Calu3 (cell line): ENCODE measurements at regions not wholly inside any gene's neighbourhood (a gene's known extent, or its start where the extent isn't known, plus 50 kb on each side); places are given as distances from the start of the nearest gene placed in this dataset.

ENCODE experiments used
- BruUV-seq: library from RNA; stranded (reverse); fragments of 400-500 nt; replicated peaks from 2 replicates; lab custom pipeline; 2021; lab: Mats Ljungman, UMichigan
- CTCF ChIA-PET: fragments of 300-600 bp; sonication (Branson Sonifier 250); formaldehyde crosslinking; loops from one replicate; lab custom pipeline; 2022; ENCODE audit warnings: antibody characterized with exemption; lab: Charles Lee
- DNase-seq: peaks from one replicate; pipeline ENCODE4 v3.0.0; 2022
- H3K27ac Mint-ChIP-seq: one replicate; pipeline ENCODE4 v1.8.0; 2022; ENCODE audit warnings: mixed read lengths; ENCODE audit not compliant: unreplicated experiment
- H3K27me3 Mint-ChIP-seq: one replicate; pipeline ENCODE4 v1.8.0; 2022; ENCODE audit warnings: mixed read lengths; ENCODE audit not compliant: unreplicated experiment
- H3K36me3 Mint-ChIP-seq: one replicate; pipeline ENCODE4 v1.8.0; 2022; ENCODE audit warnings: mild to moderate bottlenecking, moderate library complexity, mixed read lengths; ENCODE audit not compliant: insufficient read depth, unreplicated experiment
- H3K4me1 Mint-ChIP-seq: one replicate; pipeline ENCODE4 v1.8.0; 2022; ENCODE audit warnings: mild to moderate bottlenecking, low read depth, mixed read lengths; ENCODE audit not compliant: unreplicated experiment
- H3K4me3 Mint-ChIP-seq: one replicate; pipeline ENCODE4 v1.8.0; 2022; ENCODE audit warnings: mild to moderate bottlenecking, low read depth, moderate library complexity, mixed read lengths; ENCODE audit not compliant: unreplicated experiment
- H3K9me3 Mint-ChIP-seq: one replicate; pipeline ENCODE4 v1.8.0; 2022; ENCODE audit warnings: low read depth, mixed read lengths; ENCODE audit not compliant: unreplicated experiment
- intact Hi-C: fragments of 100-400 bp; cut with micrococcal nuclease; formaldehyde crosslinking; loops from one replicate; pipeline ENCODE4 v1.10.0; 2022; ENCODE audit not compliant: unreplicated experiment
- TF ChIP-seq, protein P1 (sequence below): fragments of 200-600 bp; IDR thresholded peaks from one replicate; pipeline ENCODE4 v1.8.0; 2022; ENCODE audit warnings: antibody characterized with exemption; ENCODE audit not compliant: unreplicated experiment

DNA sequence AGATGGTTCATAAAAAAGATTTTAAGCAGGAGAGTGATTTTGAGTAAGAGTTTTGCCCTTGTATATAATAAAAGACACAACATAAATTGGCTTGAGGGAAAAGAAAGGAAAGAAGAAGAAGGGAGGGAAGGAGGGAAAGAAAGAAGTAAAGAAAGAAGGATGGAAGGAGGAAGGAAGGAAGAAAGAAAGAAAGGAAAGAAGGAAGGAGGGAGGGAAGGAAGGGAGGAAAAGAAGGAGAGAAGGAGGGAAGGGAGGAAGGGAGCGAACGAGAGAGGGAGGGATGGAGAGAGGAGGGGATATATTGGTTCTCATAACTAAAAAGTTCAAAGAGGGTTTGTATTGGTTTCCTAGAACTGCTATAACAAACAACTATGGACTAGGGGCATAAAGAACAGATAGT, 62.2 kb upstream of the PAX7 start:
- Mint-ChIP-seq H3K4me1 (no peaks in the 10 kb centered on the region), H3K27ac (no peak overlapping the region), H3K27me3 (peaks cover 88% of the 10 kb centered on the region), H3K4me3 (no peak overlapping the region), H3K9me3 (peaks cover 3% of the 10 kb centered on the region), H3K36me3 (no peaks in the 10 kb centered on the region)
- TF ChIP-seq, protein P1, sequence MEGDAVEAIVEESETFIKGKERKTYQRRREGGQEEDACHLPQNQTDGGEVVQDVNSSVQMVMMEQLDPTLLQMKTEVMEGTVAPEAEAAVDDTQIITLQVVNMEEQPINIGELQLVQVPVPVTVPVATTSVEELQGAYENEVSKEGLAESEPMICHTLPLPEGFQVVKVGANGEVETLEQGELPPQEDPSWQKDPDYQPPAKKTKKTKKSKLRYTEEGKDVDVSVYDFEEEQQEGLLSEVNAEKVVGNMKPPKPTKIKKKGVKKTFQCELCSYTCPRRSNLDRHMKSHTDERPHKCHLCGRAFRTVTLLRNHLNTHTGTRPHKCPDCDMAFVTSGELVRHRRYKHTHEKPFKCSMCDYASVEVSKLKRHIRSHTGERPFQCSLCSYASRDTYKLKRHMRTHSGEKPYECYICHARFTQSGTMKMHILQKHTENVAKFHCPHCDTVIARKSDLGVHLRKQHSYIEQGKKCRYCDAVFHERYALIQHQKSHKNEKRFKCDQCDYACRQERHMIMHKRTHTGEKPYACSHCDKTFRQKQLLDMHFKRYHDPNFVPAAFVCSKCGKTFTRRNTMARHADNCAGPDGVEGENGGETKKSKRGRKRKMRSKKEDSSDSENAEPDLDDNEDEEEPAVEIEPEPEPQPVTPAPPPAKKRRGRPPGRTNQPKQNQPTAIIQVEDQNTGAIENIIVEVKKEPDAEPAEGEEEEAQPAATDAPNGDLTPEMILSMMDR, result no peak
- intact Hi-C loops, result no loop called here
- no TSS peak for BruUV-seq
- no peak for DNase-seq
- CTCF ChIA-PET, result interaction anchor here (0.8 kb wide), 1 partner anchor 30 kb away, joined by 3 read pairs; no protein-coding TSS in a partner anchor

DNA sequence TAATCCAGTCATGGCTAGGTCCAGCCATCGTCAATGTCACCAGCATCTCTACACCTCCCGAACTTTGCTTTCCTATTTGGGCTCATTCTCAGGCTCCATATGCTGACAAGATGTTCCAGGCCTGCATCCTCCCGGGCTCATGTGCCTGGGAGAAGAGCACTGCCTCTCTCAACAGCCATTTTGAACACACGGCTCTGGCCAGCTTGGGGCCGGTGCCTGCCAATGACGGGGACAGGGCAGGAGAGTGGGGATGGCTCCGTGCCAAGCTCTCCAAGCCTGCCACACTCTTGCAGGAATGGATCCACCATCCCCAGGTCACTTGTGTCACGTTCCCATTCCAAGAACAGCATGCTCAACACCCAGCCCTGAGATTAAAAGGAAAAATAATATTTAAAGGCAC, 61.4 kb upstream of the PAX7 start:
- no peaks in the 10 kb centered on the region for H3K4me1 Mint-ChIP-seq
- no peak for DNase-seq
- H3K27me3 Mint-ChIP-seq, result peaks cover 91% of the 10 kb centered on the region
- BruUV-seq, result no TSS peak
- H3K9me3 Mint-ChIP-seq, result peaks cover 3% of the 10 kb centered on the region
- no peak overlapping the region for H3K4me3 Mint-ChIP-seq
- intact Hi-C loops, result no loop called here
- H3K27ac Mint-ChIP-seq, result no peak overlapping the region
- no peaks in the 10 kb centered on the region for H3K36me3 Mint-ChIP-seq
- CTCF ChIA-PET, result no interaction called here
- TF ChIP-seq, protein P1, result no peak

DNA sequence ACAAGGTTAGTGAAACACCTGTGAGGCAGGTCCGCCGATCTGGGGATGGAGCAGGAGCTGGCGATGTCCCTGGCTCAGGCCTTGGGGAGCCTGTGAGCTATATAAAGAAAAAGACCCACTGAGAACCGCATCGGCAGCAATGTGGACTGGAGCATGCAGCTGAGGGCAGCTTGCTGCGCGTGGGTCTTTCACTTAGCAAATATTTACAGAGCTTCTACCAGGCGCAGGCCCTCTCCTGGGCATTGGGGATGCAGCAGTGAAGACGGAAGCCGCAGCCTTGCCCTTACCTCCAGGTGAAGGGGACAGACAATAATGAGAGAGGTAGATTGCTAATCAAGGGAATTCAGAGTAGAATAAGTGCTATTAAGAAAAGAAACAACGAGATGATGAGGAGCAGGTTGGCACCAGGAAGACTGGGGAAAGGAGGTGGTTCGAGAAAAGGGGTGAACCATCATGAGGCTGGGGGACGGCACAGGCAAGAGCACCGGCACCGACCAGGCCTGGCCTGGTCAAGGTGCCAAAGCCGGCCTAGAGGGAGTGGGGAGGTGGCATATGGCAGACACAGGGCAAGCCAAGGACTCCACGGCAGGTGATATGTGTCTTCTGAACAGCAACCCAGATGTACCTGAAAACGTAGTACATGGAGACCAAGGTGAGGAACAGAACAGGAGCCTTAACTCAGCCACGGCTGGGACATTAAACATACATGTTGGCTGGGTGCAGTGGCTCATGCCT, 60.7 kb upstream of the PAX7 start:
- CTCF ChIA-PET, result no interaction called here
- no peaks in the 10 kb centered on the region for H3K36me3 Mint-ChIP-seq
- no peak overlapping the region for H3K4me3 Mint-ChIP-seq
- TF ChIP-seq, protein P1, result no peak
- DNase-seq, result no peak
- H3K27ac Mint-ChIP-seq, result no peak overlapping the region
- BruUV-seq, result no TSS peak
- H3K4me1 Mint-ChIP-seq, result no peaks in the 10 kb centered on the region
- H3K27me3 Mint-ChIP-seq, result peaks cover 87% of the 10 kb centered on the region
- H3K9me3 Mint-ChIP-seq, result peaks cover 3% of the 10 kb centered on the region
- intact Hi-C loops, result loop anchor here (10.0 kb wide), 2 partner anchors 275 to 645 kb away; no protein-coding TSS in a partner anchor

DNA sequence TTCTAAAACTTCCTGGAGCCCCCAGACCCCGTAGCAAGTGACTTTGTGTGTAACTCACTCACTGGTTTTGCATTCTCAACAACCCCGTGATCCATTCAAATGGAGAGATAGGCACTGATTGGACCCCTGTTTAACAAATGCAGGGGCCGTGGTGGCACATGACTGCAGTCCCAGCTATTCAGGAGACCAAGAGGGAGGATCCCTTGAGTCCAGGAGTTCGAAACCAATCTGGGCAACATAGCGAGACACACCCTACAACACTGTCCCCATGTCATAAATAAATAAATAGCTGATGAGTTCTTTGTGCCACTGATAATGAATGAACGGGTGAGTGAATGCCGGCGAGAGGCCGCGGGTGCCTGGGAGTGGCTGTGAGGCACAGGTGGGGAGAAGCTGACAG, 59.4 kb upstream of the PAX7 start:
- BruUV-seq, result no TSS peak
- intact Hi-C loops, result loop anchor here (10.0 kb wide), 2 partner anchors 276 to 646 kb away; no protein-coding TSS in a partner anchor
- TF ChIP-seq, protein P1, result no peak
- H3K4me3 Mint-ChIP-seq, result no peak overlapping the region
- H3K27me3 Mint-ChIP-seq, result peaks cover 78% of the 10 kb centered on the region
- peaks cover 3% of the 10 kb centered on the region for H3K9me3 Mint-ChIP-seq
- DNase-seq, result no peak
- H3K4me1 Mint-ChIP-seq, result no peaks in the 10 kb centered on the region
- no peaks in the 10 kb centered on the region for H3K36me3 Mint-ChIP-seq
- CTCF ChIA-PET, result no interaction called here
- no peak overlapping the region for H3K27ac Mint-ChIP-seq
